KG1 (cell line): ENCODE measurements at regions not wholly inside any gene's neighbourhood (a gene's known extent, or its start where the extent isn't known, plus 50 kb on each side); places are given as distances from the start of the nearest gene placed in this dataset.

Experiments
- DNase-seq: peaks from one replicate; lab custom pipeline; 2025; lab: John Stamatoyannopoulos, UW

- no peak for DNase-seq
Measured at GRCh38 chr18:56173542-56174220, 464.7 kb downstream of the TXNL1 start.

DNA sequence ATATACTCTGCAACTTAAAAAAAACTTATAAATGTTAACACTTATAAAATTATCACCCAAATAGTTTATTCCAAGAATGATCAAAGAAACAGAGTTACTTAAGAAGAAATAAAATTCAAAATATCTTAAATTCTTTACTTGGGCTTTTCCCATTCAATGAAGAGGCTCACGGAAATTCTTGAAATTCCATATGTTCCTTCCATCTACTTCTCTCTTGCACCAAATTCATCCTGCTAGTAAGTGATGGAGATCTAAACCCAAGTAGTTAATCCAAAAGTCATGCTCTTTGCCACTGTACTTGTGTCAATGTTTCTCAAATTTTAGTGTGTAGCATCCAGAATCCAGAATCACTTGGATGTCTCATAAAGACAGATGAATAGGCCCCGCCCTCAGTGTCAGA, 465.9 kb downstream of the TXNL1 start:
- DNase-seq = no peak

- DNase-seq = no peak
Measured at GRCh38 chr18:56171848-56172247, 466.5 kb downstream of the TXNL1 start.

DNA sequence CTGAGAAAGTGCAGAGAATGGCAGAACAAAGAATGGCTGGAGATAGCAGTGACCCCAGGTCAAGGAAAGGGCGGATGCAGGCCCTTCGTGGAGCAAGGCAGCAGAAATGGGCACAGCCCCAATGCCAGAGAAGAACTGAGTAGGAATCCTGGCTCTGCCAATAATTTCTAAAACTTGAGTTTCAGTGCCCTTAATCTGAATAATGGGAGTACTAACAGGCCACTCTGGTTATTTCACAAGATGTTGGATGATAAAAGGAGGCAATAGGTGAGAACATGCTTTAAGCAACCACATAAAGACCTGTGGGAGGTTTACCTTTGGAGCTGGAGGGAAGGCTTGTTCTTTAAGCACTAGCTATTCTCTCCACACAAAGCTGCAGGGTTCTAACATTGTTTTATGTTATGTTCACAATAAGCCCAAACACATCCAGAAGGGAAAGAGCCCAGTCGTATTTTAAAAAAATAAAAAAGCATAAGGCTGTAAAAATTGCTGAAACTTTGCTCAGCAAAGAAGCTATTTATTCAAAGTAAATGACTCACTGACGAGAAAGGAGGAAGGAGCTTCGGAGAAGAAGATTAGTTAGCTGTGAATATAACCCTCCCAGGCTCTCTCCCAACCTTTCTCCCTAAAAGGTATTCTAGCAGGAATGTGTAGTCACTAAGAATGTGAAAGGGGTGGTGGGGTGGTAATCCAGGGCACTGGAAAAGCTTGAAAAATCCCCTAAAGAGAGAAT, 470.2 kb downstream of the TXNL1 start:
- no peak for DNase-seq

DNA sequence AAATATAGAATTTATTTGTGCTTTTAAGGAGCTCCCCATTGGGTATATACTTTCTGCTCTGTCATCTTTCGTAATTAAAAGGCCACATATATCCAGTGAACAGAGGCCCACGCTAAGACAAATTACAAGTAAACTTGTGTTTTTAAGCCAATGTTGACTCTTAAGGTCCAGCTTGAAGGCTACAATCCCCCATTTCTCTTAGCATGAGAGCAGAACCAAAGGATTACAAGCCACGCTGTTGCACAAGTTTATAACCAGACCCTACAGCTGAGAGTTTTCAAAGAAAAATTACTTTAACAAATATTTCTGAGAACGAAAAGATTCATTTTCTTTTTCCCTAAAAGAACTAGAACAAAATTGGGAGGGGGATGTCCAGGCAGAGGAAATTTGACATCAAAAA, 471.0 kb downstream of the TXNL1 start:
- no peak for DNase-seq

- DNase-seq = no peak
Measured at GRCh38 chr18:56166914-56167313, 471.5 kb downstream of the TXNL1 start.

- DNase-seq = no peak
Measured at GRCh38 chr18:56165601-56166355, 472.6 kb downstream of the TXNL1 start.

DNA sequence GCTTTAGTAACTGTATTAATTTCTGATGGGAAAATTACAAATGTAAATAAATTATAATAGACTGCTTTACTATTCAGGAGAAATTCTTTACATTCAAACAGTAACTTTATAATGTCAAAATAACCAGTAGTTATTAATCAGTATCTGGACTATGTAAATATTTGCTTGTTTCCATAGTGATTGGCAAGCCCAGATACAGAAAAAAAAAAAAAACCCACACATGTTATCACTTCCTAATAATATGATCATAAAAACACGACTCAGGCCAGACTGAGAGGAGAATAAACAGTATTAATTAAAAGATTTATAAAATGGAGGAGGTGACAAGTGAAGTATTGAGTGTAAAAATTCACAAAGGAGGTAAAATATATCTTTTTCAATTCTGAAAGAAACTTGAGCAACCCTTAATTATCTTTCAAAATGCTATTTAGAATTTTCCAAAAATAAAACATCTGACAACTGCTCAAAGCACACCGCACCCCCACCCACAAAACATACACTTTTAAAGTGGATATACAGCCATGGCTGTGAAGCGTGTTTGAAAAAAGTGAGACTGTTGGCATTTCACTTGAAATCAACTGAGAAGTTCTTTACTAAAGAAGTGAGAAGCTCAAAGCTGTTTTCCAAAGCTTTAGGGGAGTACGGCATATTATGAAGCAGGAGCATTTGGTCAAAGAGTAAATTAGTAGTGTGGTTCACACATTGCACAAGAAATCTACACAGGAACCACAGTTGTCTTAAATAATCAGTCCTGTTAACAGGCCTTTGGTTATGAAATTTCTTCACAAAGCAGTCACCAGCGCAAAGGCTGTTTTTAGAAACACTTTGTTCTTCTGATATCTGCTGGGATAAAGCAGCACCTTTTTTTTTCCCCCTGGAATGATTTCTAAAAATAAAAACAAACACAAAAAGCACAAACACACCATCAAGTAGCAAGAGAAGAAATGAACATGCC, 475.8 kb downstream of the TXNL1 start:
- no peak for DNase-seq

- DNase-seq = no peak
Measured at GRCh38 chr18:56161566-56162260, 476.7 kb downstream of the TXNL1 start.

- no peak for DNase-seq
Measured at GRCh38 chr18:56158676-56159075, 479.7 kb downstream of the TXNL1 start.

DNA sequence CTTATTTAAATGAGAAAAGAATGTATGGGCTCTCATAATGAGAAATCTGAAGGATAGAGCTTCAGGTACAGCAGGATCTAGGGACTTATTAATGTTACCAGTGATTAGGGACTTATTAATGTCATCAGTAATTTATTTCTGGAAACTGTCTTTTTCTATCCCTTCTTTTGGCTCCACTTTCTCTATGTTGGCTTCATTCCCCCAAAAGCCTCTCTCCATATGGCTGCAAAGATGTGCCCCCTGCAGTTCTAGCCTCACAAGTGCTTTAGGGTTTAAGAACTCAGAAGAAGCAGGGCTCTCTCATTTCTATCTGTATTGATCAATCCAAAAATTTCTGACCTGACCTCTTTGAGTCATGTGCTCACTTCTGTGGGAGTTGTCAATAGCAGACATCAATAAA, 480.9 kb downstream of the TXNL1 start:
- DNase-seq = no peak

GRCh38 chr18:56152551-56153310, 485.7 kb downstream of the TXNL1 start:
- no peak for DNase-seq

- DNase-seq = no peak
Measured at GRCh38 chr18:56148373-56148772, 490.0 kb downstream of the TXNL1 start.

- DNase-seq = no peak
Measured at GRCh38 chr18:56146565-56146964, 491.8 kb downstream of the TXNL1 start.

GRCh38 chr18:56142001-56142400, 496.4 kb downstream of the TXNL1 start:
- no peak for DNase-seq

- no peak for DNase-seq
Measured at GRCh38 chr18:56139792-56140254, 498.6 kb downstream of the TXNL1 start.

GRCh38 chr18:56139372-56139771, 499.0 kb downstream of the TXNL1 start:
- no peak for DNase-seq

- no peak for DNase-seq
Measured at GRCh38 chr18:56136105-56136504, 502.3 kb downstream of the TXNL1 start.

DNA sequence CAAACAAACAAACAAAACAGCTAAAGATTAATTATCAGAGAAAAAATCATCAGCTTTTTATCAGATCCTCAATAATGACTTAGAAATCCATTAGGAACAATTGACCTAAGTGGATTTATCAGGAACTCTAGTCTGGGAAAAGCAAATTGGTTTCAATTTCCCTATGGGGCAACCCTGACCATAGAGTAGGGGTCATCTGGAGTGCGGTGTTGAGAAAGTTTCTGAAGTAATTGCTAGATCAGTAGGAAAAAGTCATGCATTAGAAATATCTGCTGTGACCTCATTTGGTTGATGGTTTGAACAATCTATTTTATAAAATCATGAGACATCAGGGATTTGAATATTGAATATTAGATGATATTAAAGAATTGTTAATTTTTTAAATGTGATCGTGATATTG, 507.9 kb downstream of the TXNL1 start:
- no peak for DNase-seq

DNA sequence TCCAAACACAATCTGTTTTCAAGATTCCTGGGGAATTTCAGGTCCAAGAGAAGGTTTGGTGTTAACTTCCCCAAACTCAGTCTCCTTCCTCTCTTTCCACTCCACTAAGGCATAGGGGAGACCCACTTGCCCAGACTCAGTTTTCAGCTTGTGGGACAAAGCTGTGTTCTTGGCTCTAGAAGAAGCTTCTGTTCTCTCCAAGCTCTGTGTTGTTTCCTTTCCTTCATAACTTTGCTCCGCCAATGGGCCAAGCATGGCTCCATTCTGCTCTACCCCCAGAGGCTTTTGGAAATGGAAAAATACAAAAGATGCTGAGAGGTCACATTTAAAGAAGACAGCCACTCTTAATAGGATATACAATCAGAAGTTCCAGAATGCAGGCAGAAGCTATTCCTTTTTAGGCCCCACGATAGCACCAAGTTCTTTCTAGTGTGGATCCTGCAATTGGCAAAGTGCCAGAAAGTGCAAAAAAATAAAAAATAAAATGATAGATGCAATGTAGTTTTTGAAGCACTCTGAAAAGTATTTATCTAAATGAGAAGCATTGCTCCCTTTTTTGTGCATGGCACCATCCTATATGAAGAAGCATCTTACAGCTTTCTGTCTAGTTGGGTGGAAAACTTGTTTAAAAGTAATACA, 510.1 kb downstream of the TXNL1 start:
- no peak for DNase-seq
